LoVo (cell line): ENCODE measurements at regions not wholly inside any gene's neighbourhood (a gene's known extent, or its start where the extent isn't known, plus 50 kb on each side); places are given as distances from the start of the nearest gene placed in this dataset.

Experiments
- DNase-seq: peaks from one replicate; pipeline ENCODE4 v3.0.0-alpha.2; 2016; ENCODE audit warnings: low spot score

GRCh38 chr2:196224756-196225155 is 53.4 kb upstream of the STK17B start:
- DNase-seq, result no peak

- DNase-seq, result no peak
Measured at GRCh38 chr2:196225213-196225612, 53.8 kb upstream of the STK17B start.

GRCh38 chr2:196226058-196226706 is 54.8 kb upstream of the STK17B start:
- no peak for DNase-seq

GRCh38 chr2:196226707-196227065 is 55.3 kb upstream of the STK17B start:
- DNase-seq, result no peak

- no peak for DNase-seq
Measured at GRCh38 chr2:196229013-196229412, 57.6 kb upstream of the STK17B start.

GRCh38 chr2:196230061-196230854 is 58.9 kb upstream of the STK17B start:
- DNase-seq, result no peak

GRCh38 chr2:196233021-196233804 is 61.8 kb upstream of the STK17B start:
- DNase-seq, result peak; percentile 92

- DNase-seq, result peak; percentile 37
Measured at GRCh38 chr2:196233805-196234475, 62.6 kb upstream of the STK17B start.

GRCh38 chr2:196234672-196235071 is 63.3 kb upstream of the STK17B start:
- no peak for DNase-seq

GRCh38 chr2:196238836-196239380 is 67.5 kb upstream of the STK17B start:
- DNase-seq, result no peak

- DNase-seq, result peak; percentile 72
Measured at GRCh38 chr2:196239622-196240587, 68.5 kb upstream of the STK17B start.

- no peak for DNase-seq
Measured at GRCh38 chr2:196241175-196241574, 69.8 kb upstream of the STK17B start.

- no peak for DNase-seq
Measured at GRCh38 chr2:196242131-196242620, 70.8 kb upstream of the STK17B start.

- no peak for DNase-seq
Measured at GRCh38 chr2:196244516-196244915, 73.1 kb upstream of the STK17B start.

- DNase-seq, result no peak
Measured at GRCh38 chr2:196244966-196245365, 73.6 kb upstream of the STK17B start.

GRCh38 chr2:196245378-196246140 is 74.2 kb upstream of the STK17B start:
- no peak for DNase-seq

- no peak for DNase-seq
Measured at GRCh38 chr2:196247114-196247975, 76.0 kb upstream of the STK17B start.

- no peak for DNase-seq
Measured at GRCh38 chr2:196247976-196248280, 76.5 kb upstream of the STK17B start.

GRCh38 chr2:196248467-196249094 is 77.2 kb upstream of the STK17B start:
- DNase-seq, result no peak
